Adrenal gland (tissue), 5 donors: ENCODE measurements at regions not wholly inside any gene's neighbourhood (a gene's known extent, or its start where the extent isn't known, plus 50 kb on each side); places are given as distances from the start of the nearest gene placed in this dataset.

Source experiments
- POLR2A ChIP-seq, 2 donors: fragments of 450-650 bp; IDR thresholded peaks; one replicate each; pipeline ENCODE4 v1.6.1; 2017; ENCODE audit warnings: antibody characterized with exemption in 2 of 2, mild to moderate bottlenecking in 2 of 2, moderate library complexity in 1 of 2
- TF ChIP-seq, protein P1 (sequence below), 6 experiments: fragments of 450-650 bp in 4 of 6; fragments of 200-600 bp in 2 of 6; sonication (generic) in 1 of 6; IDR thresholded peaks; 1 replicate in 5 of 6; 2 replicates in 1 of 6; pipeline versions ENCODE4 v1.5.1 to v1.8.0; 2016 to 2021; ENCODE audit warnings: antibody characterized with exemption in 6 of 6, mild to moderate bottlenecking in 2 of 6, moderate library complexity in 1 of 6
- donor health status: DM: no; HTN: no; CAD: no.

DNA sequence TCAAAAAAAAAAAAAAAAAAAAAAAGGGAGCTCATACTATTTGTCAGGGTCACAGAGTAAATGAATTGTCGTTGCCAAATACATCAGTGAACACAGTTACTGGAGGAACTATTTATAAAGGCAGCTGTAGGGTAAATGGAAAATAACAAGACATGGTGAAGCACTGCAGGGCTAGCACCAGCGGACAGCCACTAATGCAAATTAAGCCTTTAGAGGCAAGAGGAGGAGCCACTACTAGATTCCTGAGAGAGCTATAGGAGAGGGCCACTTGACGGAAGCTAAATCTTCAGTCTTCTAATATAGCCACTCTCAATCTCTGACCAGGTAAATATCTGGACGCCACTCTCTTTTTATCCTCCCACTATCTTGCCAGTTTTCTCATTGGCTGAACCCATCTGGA, 801.2 kb upstream of the GOT2 start:
- TF ChIP-seq, protein P1, sequence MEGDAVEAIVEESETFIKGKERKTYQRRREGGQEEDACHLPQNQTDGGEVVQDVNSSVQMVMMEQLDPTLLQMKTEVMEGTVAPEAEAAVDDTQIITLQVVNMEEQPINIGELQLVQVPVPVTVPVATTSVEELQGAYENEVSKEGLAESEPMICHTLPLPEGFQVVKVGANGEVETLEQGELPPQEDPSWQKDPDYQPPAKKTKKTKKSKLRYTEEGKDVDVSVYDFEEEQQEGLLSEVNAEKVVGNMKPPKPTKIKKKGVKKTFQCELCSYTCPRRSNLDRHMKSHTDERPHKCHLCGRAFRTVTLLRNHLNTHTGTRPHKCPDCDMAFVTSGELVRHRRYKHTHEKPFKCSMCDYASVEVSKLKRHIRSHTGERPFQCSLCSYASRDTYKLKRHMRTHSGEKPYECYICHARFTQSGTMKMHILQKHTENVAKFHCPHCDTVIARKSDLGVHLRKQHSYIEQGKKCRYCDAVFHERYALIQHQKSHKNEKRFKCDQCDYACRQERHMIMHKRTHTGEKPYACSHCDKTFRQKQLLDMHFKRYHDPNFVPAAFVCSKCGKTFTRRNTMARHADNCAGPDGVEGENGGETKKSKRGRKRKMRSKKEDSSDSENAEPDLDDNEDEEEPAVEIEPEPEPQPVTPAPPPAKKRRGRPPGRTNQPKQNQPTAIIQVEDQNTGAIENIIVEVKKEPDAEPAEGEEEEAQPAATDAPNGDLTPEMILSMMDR (IDR thresholded peaks at IDR 0.05), result no peak
- TF ChIP-seq POLR2A (IDR thresholded peaks at IDR 0.05), result no peak
